ENCODE measurements at regions not wholly inside any gene's neighbourhood (a gene's known extent, or its start where the extent isn't known, plus 50 kb on each side); places are given as distances from the start of the nearest gene placed in this dataset.

- TF ChIP-seq, protein P1, sequence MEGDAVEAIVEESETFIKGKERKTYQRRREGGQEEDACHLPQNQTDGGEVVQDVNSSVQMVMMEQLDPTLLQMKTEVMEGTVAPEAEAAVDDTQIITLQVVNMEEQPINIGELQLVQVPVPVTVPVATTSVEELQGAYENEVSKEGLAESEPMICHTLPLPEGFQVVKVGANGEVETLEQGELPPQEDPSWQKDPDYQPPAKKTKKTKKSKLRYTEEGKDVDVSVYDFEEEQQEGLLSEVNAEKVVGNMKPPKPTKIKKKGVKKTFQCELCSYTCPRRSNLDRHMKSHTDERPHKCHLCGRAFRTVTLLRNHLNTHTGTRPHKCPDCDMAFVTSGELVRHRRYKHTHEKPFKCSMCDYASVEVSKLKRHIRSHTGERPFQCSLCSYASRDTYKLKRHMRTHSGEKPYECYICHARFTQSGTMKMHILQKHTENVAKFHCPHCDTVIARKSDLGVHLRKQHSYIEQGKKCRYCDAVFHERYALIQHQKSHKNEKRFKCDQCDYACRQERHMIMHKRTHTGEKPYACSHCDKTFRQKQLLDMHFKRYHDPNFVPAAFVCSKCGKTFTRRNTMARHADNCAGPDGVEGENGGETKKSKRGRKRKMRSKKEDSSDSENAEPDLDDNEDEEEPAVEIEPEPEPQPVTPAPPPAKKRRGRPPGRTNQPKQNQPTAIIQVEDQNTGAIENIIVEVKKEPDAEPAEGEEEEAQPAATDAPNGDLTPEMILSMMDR (conservative IDR thresholded peaks at IDR 0.05): no peak
- no peak for TF ChIP-seq ZFX (IDR thresholded peaks at IDR 0.05)
Measured at GRCh38 chr3:187985647-187986046, 168.3 kb upstream of the LPP start.
